ENCODE measurements at regions not wholly inside any gene's neighbourhood (a gene's known extent, or its start where the extent isn't known, plus 50 kb on each side); places are given as distances from the start of the nearest gene placed in this dataset.
"Not testable (repeated sequence)": the region's sequence is repeated elsewhere in the genome, so short reads cannot be mapped to it uniquely, and the experiment has no call there.

DNA sequence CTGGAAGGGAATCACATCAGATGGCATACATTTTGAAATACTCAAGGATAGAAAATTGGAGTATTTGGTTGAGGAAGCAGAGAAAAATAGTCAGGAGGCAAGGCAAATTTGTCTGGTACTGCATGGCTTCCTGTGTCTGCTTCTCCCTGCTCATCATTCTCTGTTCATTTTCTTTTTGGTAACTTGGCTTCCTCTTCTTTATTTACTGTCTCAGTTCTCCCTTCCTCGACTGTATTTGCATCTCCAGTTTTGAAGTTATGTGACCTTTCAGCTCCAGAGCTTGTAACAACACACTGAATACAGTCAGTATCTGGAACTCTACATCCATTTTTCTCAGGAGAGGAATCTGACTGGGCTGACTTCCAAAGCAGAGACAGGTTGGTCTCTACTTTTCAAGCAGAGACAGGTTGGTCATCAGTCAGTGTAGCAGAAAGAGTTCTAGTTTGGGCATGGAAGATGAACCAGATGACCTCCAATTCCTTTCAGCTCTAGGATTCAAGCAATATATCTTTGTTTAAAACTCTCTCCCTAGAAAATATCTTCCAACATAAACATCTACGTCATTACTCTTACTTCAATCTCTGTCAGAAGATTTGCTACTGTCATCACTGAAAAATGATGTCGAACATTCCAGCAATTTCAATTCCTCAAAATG is 571.2 kb downstream of the ADGRL2 start:
- no peak for DNase-seq (ENCODE audit: low read depth)

DNA sequence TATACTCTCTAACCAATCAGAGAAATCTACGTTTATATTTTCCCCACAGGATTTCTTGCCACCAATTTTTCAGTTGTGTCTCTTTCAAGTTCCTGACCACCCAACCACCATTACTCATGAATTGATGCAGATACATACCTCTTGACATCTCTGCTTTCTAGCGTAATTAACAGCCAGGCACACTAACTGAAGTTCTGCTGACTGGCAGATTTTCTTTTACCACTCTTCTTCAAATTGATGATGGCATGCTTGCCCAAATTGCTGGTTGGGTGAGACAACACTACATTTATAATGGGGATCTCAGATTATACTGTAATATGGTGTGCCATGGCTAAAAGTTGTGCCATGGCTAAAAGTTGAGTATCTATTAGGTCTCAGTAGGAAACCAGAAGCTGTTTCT is 566.7 kb downstream of the ADGRL2 start:
- DNase-seq (ENCODE audit: low read depth): no peak

DNA sequence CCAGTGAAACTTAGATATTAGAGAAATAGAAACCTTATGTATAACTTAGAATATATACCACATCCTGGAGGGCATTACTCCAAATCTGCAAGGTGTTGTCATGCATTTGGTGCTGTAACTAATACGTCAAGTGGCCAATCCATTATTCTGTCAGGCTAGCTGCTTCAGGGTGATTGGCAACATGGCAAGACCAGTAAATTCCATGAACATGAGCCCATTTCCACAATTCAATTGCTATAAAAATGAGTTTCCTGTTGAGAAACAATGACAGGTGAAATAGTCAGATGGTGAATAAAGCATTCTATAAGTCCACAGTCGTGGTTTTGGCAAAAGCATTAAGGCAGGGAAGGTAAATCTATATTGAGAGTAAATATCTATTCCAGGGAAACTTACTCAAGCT is 566.0 kb downstream of the ADGRL2 start:
- no peak for DNase-seq (ENCODE audit: low read depth)

DNA sequence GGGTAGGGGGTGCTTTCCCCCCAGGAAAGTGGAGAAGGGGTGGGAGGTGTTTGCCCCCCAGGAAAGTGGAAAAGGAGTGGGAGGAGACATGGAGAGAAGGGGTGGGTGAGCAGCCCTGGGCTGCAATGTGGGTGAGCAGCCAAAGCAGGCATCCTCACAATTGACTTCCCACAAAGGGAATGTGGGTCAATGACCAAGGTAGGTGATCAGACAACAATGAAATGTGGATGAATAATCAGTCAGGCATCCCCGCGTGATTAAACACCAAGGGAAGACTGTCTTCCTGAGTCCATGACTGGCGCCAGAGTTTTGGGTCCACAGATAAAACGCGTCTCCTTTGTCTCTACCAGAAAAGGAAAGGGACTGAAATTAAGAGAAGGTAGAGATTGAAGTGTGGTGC is 558.8 kb downstream of the ADGRL2 start:
- DNase-seq (ENCODE audit: low read depth): not testable (repeated sequence)

DNA sequence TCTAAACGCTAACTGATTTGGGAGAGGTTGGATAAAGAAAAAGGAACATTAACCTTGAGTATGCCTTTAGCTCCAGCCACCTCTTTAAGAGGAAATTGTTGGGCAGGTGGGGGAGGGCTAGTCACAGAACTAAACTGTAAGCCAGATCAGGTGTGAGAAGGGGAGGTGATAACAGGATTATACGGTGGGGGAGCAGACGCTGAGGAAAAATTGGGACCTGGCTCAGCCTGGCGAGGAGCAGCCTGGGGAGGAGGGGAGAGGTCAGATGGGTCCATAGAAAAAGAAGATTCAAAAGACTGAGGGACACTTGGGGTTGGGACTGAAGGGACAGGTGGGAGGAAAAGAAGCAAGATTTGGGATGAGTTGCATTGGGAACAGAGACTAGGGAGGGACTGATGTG is 558.0 kb downstream of the ADGRL2 start:
- not testable (repeated sequence) for DNase-seq (ENCODE audit: low read depth)

DNA sequence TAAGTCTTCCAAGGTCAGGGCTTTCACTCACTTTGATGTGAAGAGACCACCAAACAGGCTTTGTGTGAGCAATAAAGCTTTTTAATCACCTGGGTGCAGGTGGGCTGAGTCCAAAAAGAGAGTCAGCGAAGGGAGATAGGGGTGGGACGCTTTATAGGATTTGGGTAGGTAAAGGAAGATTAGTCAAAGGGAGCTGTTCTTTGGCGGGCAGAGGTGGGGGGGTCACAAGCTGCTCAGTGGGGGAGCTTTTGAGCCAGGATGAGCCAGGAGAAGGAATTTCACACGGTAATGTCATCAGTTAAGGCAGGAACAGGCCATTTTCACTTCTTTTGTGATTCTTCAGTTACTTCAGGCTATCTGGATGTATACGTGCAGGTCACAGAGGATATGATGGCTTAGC is 553.8 kb downstream of the ADGRL2 start:
- DNase-seq (ENCODE audit: low read depth): not testable (repeated sequence)

DNA sequence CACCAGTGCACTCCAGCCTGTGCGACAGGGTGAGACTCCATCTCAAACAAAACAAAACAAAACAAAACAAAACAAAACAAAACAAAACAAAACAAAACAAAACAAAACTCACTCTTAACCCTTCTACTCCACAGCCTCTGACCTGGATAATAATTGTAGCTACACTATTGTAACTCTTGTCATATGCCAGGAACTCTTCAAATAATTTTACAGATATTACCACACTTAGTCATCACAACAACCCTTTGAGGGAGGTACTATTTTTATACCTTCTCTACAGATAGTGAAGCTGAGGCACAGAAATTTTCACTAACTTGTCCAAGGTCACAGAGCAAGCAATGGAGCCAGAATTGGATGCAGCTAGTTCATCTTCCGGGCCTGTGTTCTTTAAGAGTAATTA is 547.8 kb downstream of the ADGRL2 start:
- DNase-seq (ENCODE audit: low read depth): no peak

DNA sequence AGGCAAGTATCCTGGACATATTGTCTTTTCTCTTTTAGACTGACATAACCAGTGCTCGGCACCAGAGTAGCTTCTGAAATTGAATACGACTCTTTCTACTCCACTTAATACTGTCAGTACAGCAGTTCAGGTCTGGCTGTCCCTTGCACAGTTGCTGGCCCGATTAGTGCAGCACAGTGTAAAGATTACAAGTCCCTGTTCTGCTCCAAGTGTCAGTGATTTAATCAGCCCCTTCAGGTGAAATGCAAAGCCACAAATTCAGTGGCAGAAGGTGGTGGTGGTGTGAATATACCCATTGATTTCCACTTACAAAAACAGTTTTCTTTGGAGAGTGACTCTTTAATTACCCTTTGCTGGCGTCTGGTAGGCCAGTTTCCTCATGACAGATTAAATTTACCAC is 545.4 kb downstream of the ADGRL2 start:
- DNase-seq (ENCODE audit: low read depth): no peak

DNA sequence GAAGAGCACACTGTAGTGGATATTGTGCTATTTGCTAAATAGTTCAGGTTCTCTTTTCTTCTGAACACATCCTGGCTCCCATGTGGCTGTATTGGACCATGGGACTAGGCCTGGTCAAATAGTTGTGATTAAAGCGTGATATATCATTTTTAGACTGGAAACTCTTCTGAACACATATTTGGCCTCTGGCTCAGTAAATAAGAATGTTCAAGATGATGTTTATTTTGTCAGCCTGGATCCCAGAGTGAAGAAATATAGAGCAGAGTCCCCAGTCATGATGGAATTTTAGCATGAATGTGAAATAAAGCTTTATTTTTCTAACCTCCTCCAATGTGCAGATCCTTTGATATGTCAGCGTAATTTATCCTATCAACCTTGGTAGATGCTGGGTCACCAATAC is 542.6 kb downstream of the ADGRL2 start:
- no peak for DNase-seq (ENCODE audit: low read depth)

DNA sequence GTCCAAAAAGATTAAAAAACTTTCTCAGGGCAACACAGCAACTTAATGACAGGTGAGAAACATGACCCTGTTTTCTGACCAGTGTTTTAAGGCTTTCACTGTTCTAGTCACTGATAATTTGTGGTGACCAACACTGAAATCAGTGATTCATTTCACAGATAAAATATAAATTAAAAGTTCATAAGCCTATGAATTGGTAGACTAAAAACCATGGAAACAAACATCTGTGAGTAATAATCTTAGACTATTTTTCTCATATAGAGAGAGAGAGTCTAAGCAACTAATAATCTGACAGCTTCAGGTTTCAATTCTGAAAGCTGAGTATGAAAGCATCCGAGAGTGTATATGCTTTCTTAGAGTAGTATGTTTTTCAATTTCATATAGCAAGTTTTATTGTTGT is 536.9 kb downstream of the ADGRL2 start:
- no peak for DNase-seq (ENCODE audit: low read depth)

DNA sequence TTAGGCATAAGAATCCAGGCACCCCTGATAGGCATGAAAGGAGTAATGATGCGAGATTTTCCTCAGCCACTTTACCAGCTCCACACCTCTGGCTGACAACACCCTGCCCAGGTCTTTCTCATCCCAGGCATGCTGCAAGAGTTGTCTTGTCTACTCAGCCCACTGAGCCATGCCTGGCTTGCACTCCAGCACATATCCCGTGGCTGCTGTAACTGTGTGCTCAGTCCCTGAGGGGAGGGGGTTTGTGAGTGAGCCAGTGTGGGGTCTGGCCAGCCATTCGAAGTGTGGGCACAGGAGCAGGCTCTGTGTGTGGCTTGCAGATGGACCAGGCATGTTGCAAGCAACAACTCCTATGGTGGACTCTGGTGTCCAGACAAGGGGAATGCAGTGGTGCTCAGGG is 529.6 kb downstream of the ADGRL2 start:
- DNase-seq (ENCODE audit: low read depth): no peak

DNA sequence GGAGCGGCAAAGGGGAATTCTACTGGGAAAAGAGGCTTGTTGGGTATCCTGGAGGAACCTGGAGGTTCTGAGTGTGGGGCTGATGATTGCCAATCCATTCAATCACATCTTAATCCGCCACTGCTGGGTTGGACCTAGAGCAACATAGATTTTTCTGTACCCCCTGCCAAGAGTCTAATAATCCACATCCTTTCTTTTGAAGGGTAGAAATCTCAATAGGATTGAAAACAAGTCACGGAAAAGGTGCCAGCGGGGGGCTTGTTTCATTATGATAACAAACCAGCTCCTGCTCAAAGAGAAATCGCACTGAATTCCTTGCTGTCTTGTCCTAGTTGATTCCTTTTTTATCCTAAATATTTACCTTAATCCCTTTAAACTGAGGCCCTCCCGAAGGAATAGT is 528.5 kb downstream of the ADGRL2 start:
- DNase-seq (ENCODE audit: low read depth): no peak

DNA sequence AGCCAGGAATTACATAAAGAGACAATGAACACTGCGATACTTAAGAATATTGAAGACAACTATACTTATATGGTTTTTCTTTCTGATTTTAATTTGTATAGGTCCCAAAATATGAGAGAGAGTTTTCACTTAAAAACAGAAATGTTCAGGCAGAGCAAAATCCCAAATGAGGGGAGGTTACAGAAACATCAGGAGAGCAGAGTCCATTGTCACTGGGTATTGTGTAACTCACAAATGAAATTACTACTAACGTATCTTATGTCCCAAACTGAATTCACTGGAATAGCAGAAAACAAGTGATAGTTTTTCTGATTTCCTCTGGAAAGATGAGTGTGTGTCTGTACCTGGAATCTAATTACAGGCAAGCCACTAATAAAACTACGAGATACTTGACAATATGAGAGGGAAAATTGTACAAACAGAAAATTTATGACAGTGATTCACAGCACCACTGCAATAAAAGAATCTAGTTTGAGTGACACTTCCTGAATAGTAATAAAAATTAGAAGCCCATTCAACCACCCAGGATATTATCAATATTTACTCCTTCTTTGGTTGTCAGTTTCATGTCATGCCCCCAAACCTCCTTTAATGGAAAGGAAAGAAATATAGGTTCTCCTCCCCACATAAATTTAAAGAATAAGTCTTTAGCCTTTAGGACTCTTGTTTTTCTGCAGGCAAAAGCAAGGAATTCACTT is 522.6 kb downstream of the ADGRL2 start:
- no peak for DNase-seq (ENCODE audit: low read depth)

DNA sequence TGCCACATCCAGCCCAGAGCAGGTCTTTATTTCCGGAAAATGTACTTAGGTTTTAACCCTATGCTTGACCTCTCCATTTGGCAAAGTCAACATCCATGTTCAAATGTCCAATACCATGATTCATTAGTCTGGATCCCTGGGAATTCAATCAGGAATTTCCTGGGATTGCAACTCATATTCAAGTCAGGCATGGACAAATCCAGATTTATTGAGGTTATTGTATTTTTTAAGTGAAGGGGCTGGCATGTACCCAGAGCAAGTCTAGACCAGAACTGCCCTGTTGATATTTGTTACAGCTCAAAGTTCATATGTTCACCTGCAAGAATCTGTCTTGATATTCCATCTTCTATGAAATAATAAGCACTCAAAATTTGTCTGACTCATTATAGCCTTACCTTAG is 521.1 kb downstream of the ADGRL2 start:
- DNase-seq (ENCODE audit: low read depth): no peak

DNA sequence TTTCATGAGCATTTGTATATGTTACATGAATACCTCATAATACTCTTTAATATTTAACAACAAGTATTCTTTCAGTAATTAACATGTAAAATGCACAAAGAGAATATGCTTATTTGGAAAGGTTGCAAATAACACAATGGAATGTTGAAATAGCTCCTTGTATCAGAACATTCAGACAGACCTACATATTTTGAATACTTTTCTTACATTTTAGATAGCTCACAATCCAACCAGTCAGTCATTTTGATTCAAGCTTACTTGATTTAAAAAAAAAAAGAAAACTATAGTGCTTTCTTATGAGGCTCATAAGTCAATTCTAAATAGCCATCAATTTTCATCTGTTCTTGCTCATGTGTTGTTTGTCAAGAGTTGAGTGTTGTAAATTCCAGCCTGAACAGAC is 518.8 kb downstream of the ADGRL2 start:
- no peak for DNase-seq (ENCODE audit: low read depth)

DNA sequence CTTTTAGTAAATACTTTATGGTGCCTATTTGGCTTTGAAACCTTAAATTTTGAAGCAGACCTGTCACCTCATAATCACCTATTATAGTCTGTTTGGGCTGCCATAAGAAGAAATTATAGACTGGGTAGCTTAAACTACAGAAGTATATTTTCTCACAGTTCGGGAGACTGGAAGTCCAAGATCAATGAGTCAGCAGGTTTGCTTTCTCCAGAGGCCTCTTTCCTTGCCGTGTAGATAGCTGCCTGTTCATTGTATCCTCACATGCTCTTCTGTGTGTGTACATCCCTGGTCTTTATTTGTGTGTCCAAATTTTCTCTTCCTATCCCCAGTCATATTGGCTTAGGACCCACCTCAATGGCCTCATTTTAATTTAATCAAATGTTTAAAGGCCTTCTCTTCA is 518.2 kb downstream of the ADGRL2 start:
- no peak for DNase-seq (ENCODE audit: low read depth)

DNA sequence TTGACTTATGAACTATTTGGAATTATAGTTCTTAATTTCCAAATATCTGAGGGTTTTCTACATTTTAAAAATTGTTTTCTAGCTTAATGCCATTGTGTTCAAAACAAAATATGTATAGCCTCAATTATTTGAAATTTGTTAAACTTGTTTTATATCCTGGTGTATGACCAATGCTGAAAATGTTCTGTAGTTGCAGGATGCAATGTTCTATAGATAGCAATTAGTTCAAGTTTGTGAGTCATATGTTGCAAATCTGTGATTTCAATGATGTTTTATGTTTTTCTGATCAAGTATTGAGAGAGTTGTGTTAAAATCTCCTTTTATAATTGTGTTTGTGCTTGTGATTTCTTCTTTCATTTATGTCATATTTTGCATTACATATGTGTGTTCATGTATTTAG is 517.5 kb downstream of the ADGRL2 start:
- DNase-seq (ENCODE audit: low read depth): no peak

DNA sequence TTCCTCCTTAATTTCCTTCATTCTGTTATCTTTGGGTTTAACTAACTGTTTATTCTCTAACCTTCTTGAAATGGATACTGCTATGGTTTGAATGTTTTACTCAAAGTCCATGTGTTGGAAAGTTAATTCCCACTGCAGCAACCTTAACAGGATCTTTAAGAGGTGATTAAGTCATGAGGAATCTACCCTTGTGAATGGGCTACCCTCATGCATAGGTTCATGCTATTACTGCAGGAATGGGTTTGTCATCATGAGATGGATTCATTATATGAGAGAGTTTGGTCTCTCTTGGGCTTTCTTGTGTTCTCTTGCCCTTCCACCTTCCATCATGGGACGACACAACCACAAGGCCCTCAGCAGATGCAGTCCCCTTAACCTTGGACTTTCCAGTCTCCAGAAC is 516.9 kb downstream of the ADGRL2 start:
- no peak for DNase-seq (ENCODE audit: low read depth)

DNA sequence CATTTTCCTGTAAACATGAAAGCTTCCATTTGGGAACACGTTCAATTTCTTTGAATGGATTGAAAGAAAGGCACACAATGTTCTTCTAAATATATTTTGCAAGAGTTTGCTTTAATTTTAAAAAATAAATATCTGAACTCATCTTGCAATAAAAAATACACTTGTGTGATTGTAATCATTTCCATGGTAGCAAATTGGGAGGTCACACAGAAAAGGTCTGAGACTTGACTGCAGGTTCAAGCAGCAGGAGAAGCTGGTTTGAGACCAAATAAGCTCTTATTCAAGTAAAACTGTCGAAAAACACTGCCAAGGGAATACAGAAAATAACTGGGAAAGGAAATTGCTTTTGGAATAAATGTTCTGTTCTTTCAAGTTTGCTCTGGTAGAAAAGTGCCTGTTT is 498.9 kb downstream of the ADGRL2 start:
- no peak for DNase-seq (ENCODE audit: low read depth)

DNA sequence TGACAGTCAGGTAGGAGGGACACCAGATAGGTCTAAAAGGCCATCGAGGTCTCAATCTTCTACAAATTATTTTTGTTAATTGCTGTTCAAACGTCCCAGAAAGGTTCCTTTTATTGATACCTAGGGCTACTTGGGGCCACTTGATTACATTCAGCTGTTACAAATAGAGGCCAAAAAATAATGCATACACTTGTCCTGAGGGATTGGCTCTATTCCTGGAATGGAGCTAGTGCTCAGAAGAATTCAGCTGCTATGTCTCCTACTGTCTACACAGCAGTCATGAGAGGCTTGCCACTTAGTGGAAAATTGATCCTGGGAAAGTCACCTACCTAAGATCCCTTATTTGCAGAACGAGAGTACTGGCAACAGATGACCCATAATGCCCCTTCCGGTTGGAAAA is 498.3 kb downstream of the ADGRL2 start:
- DNase-seq (ENCODE audit: low read depth): no peak

DNA sequence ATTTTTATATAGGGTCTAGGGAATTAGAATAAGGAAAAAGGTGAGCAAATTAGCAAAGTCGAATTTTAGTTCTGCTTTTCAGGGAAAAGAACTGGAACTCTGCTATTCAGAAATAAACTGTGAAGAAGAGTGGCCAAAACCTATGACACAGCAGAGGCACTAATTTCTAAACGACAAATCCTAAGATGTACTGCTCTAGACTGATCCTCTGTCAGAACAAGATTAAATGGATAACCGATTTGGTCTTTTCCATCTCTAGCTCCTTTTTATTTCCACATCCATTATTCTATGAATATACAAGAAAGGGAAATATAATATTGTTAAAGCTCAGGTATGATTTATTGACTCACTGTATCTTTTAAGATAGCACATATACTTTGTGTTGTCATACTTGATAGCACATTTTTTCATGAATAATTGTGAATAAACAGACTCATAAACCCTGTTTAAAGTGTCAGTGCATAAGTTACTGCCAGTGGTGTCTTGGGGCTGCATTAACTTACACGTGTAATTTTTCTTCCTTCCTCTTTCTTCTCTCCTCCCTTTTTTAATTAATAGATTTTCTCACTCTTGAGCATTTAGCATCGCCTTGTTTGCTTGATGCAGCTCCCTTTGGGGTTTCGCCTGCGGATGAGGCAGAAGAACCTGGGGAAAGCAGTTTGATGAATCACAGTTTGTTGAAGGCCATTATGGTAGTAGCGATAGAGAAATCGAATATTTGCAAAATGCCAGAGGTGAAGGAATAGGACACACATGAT is 496.6 kb downstream of the ADGRL2 start:
- no peak for DNase-seq (ENCODE audit: low read depth)

DNA sequence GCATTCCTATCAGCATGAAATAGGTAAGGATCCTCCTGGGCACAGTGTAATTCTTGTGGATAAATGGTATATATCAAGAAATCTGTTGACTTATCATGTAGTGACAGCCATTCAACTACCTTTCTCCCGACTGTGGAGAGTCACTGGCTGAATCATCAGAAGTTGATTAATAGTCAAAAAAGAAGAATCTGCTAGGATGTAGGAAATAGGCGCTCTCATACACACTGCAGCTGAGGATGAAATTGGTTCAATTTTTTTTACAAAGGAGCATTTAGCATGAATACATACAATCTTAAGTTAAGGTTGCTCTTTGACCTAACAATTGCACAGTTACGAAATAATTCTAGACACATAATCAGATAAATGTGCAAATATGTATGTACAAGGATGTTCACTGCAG is 486.8 kb downstream of the ADGRL2 start:
- DNase-seq (ENCODE audit: low read depth): no peak

DNA sequence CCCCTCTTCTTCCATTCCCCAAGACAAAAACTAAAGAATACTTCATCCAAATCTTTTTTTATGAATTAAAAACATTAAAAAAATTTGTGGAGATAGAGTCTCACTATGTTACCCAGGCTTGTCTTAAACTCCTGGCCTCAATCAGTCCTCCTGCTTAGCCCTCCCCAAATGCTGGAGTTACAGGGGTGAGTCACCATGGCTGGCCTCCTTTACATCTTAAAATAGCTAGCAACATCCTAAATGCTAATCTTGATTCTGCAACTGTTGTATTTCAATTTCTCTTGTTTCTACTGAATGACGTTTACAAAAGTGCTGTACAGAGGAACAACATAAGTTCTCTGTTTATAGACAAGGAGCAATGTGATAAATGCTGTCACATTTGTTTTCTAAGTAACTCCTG is 483.5 kb downstream of the ADGRL2 start:
- no peak for DNase-seq (ENCODE audit: low read depth)

All from GM04504 (cell line).